IMR-90 (cell line): ENCODE measurements at regions not wholly inside any gene's neighbourhood (a gene's known extent, or its start where the extent isn't known, plus 50 kb on each side); places are given as distances from the start of the nearest gene placed in this dataset.

Source experiments
- ATAC-seq: fragments of 200-7000 bp; cut with Tn5 transposase; 2 replicates; pipeline ENCODE4 v1.9.1; 2020; ENCODE audit warnings: low read depth, mild to moderate bottlenecking, moderate library complexity
- BruUV-seq: library from RNA; stranded (reverse); fragments of 400-500 nt; replicated peaks from 2 replicates; lab custom pipeline; 2021; lab: Mats Ljungman, UMichigan
- CTCF ChIA-PET: fragments of 300-600 bp; formaldehyde crosslinking; extraction: SDS; loops from one replicate; lab custom pipeline; 2021; ENCODE audit warnings: antibody characterized with exemption; lab: Yijun Ruan, JAX
- POLR2A ChIA-PET: fragments of 300-600 bp; sonication (Branson Sonifier 250); formaldehyde crosslinking; loops from one replicate; lab custom pipeline; 2022; ENCODE audit warnings: antibody characterized with exemption; ENCODE audit not compliant: unreplicated experiment; lab: Charles Lee
- DNase-seq: peaks from one replicate; pipeline ENCODE4 v3.0.0; 2013
- H2AFZ ChIP-seq: replicated peaks from 2 replicates; pipeline ENCODE3; 2013; ENCODE audit warnings: low read length, mild to moderate bottlenecking; ENCODE audit not compliant: poor library complexity
- H2AK5ac ChIP-seq: 2 replicates; pipeline ENCODE4 v1.6.1; 2013; ENCODE audit warnings: low read depth, low read length, inconsistent platforms
- H2AK9ac ChIP-seq: replicated peaks from 2 replicates; pipeline ENCODE3; 2013; ENCODE audit warnings: mild to moderate bottlenecking, low read depth, low read length, moderate library complexity; ENCODE audit not compliant: poor library complexity
- H2BK120ac ChIP-seq: 2 replicates; pipeline ENCODE4 v1.6.1; 2013; ENCODE audit warnings: low read depth, low read length, inconsistent platforms
- H2BK15ac ChIP-seq: 3 replicates; pipeline ENCODE4 v1.6.1; 2013; ENCODE audit warnings: low read depth, low read length, inconsistent platforms
- H2BK20ac ChIP-seq: 2 replicates; pipeline ENCODE4 v1.6.1; 2013; ENCODE audit warnings: low read depth, mild to moderate bottlenecking, inconsistent platforms, low read length, moderate library complexity
- H2BK5ac ChIP-seq: 2 replicates; pipeline ENCODE4 v1.6.1; 2013; ENCODE audit warnings: mild to moderate bottlenecking, low read depth, low read length, inconsistent platforms; ENCODE audit not compliant: poor library complexity, severe bottlenecking
- H3K14ac ChIP-seq: replicated peaks from 2 replicates; pipeline ENCODE4 v1.6.1; 2013; ENCODE audit warnings: low read depth, low read length, inconsistent platforms
- H3K18ac ChIP-seq: 2 replicates; pipeline ENCODE4 v1.6.1; 2013; ENCODE audit warnings: low read depth, low read length, control low read depth
- H3K23ac ChIP-seq: 2 replicates; pipeline ENCODE4 v1.6.1; 2013; ENCODE audit warnings: low read depth, low read length, inconsistent platforms
- H3K27ac ChIP-seq: 2 replicates; pipeline ENCODE4 v1.5.1; 2013; ENCODE audit warnings: mild to moderate bottlenecking, control low read depth, low read length; ENCODE audit not compliant: insufficient read depth
- H3K27me3 ChIP-seq: 2 replicates; pipeline ENCODE4 v1.6.1; 2013; ENCODE audit warnings: low read length; ENCODE audit not compliant: control insufficient read depth, insufficient read depth
- H3K36me3 ChIP-seq: 2 replicates; pipeline ENCODE4 v1.6.1; 2013; ENCODE audit warnings: low read length, mixed read lengths; ENCODE audit not compliant: control insufficient read depth, insufficient read depth
- H3K4ac ChIP-seq: 2 replicates; pipeline ENCODE4 v1.6.1; 2013; ENCODE audit warnings: low read depth, low read length, inconsistent platforms
- H3K4me1 ChIP-seq: 2 replicates; pipeline ENCODE4 v1.6.1; 2013; ENCODE audit warnings: low read length, mixed read lengths; ENCODE audit not compliant: control insufficient read depth, insufficient read depth
- H3K4me2 ChIP-seq: 2 replicates; pipeline ENCODE4 v1.6.1; 2013; ENCODE audit warnings: low read depth, mild to moderate bottlenecking, control low read depth, low read length, moderate library complexity
- H3K4me3 ChIP-seq: 2 replicates; pipeline ENCODE4 v1.5.1; 2013; ENCODE audit warnings: low read depth, mild to moderate bottlenecking, control low read depth, low read length, moderate library complexity; ENCODE audit not compliant: insufficient read depth
- H3K56ac ChIP-seq: 2 replicates; pipeline ENCODE4 v1.6.1; 2013; ENCODE audit warnings: low read length, inconsistent platforms; ENCODE audit not compliant: insufficient read depth; ENCODE audit errors: extremely low read depth
- H3K79me1 ChIP-seq, 2 experiments: 2 replicates each; pipeline ENCODE4 v1.6.1; 2013; ENCODE audit warnings: low read length in 2 of 2, inconsistent platforms in 1 of 2, low read depth in 1 of 2
- H3K9ac ChIP-seq: 2 replicates; pipeline ENCODE4 v1.6.1; 2013; ENCODE audit warnings: low read depth, low read length, control low read depth
- H3K9me1 ChIP-seq: 2 replicates; pipeline ENCODE4 v1.6.1; 2013; ENCODE audit warnings: low read length, inconsistent platforms; ENCODE audit not compliant: insufficient read depth
- H3K9me3 ChIP-seq: 2 replicates; pipeline ENCODE4 v1.6.1; 2013; ENCODE audit warnings: low read length; ENCODE audit not compliant: control insufficient read depth, insufficient read depth
- H4K20me1 ChIP-seq: 2 replicates; pipeline ENCODE4 v1.6.1; 2013; ENCODE audit warnings: low read length, inconsistent platforms; ENCODE audit not compliant: insufficient read depth
- H4K5ac ChIP-seq: 2 replicates; pipeline ENCODE4 v1.6.1; 2013; ENCODE audit warnings: mild to moderate bottlenecking, low read depth, low read length, control low read depth
- H4K8ac ChIP-seq, 2 experiments: 2 replicates each; pipeline ENCODE4 v1.6.1; 2013; ENCODE audit warnings: low read depth in 2 of 2, low read length in 2 of 2, control low read depth in 1 of 2, inconsistent platforms in 1 of 2
- H4K91ac ChIP-seq: 2 replicates; pipeline ENCODE4 v1.6.1; 2013; ENCODE audit warnings: low read depth, low read length, inconsistent platforms; ENCODE audit not compliant: insufficient read depth
- CEBPB ChIP-seq: IDR thresholded peaks from 2 replicates; pipeline ENCODE4 v1.6.1; 2012; ENCODE audit warnings: low read depth, low read length, improper control_type of control experiment
- CTCF ChIP-seq: conservative IDR thresholded peaks from 2 replicates; pipeline ENCODE4 v1.5.1; 2012; ENCODE audit warnings: mild to moderate bottlenecking, low read depth, low read length, improper control_type of control experiment
- ELK1 ChIP-seq: fragments of 150-350 bp; IDR thresholded peaks from 2 replicates; pipeline ENCODE4 v1.6.1; 2016; ENCODE audit warnings: low read depth, mild to moderate bottlenecking, low read length, moderate library complexity, borderline replicate concordance
- FOS ChIP-seq: fragments of 150-350 bp; IDR thresholded peaks from 2 replicates; pipeline ENCODE4 v1.6.1; 2016; ENCODE audit warnings: low read depth, low read length
- MAFK ChIP-seq: IDR thresholded peaks from 2 replicates; pipeline ENCODE4 v1.6.1; 2012; ENCODE audit warnings: low read depth, low read length, improper control_type of control experiment
- MAZ ChIP-seq: IDR thresholded peaks from 2 replicates; pipeline ENCODE4 v1.6.1; 2012; ENCODE audit warnings: low read depth, mild to moderate bottlenecking, low read length, improper control_type of control experiment, moderate library complexity, borderline replicate concordance
- WGBS, 2 experiments: methylation state at CpG; one replicate each; pipeline versions ENCODE4 v1.1.5 to v1.1.7; 2013; ENCODE audit warnings: missing lambda C conversion rate in 2 of 2; ENCODE audit not compliant: insufficient read length in 1 of 2; ENCODE audit errors: extremely low coverage in 2 of 2; 5-methylcytosine and 5-hydroxymethylcytosine counted together
- dilution Hi-C: fragments of 300-500 bp; cut with HindIII; formaldehyde crosslinking; loops from one replicate; pipeline ENCODE4 v1.14.3; 2018; ENCODE audit warnings: low sequenced_read_pairs; ENCODE audit not compliant: unreplicated experiment
- in situ Hi-C: fragments of 300-500 bp; cut with MboI; formaldehyde crosslinking; loops from 3 replicates; pipeline ENCODE4 v1.14.3; 2019; ENCODE audit warnings: low sequenced_read_pairs, inconsistent platforms, mixed read lengths
- intact Hi-C: fragments of 100-400 bp; cut with micrococcal nuclease; formaldehyde crosslinking; loops from 2 replicates; pipeline ENCODE4 v1.10.0; 2022

DNA sequence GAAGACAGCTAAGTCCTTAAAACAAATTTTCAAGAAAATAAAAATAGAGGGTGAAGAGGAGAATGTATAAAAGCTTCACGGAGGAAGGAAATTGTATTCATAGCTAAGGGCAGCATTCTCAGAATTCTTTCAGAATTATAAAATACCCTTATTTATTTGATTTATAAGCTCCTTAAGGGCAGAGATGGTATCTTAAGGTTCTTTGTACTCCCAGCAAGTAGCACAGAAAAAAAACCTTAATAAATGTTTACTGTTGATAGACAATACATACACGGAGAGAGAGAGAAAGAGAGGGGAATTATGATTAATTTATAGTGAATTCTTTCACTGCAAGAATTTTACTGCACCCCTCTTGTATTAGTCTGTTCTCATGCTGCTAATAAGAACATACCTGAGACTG is 375.6 kb upstream of the CCDC54 start:
- H3K36me3 ChIP-seq, result no peaks in the 10 kb centered on the region
- H2BK20ac ChIP-seq, result 0 out of 2 replicates have a peak overlapping the region, but pooled peaks have one; percentile 66
- dilution Hi-C loops, result no loop called here
- H2AK9ac ChIP-seq, result no peak overlapping the region
- in situ Hi-C loops, result no loop called here
- TF ChIP-seq CTCF (no peak), FOS (no peak), ELK1 (no peak), MAZ (no peak), CEBPB (no peak), MAFK (no peak)
- H4K20me1 ChIP-seq, result no peaks in the 10 kb centered on the region
- H3K9me1 ChIP-seq, result no peaks in the 10 kb centered on the region
- no peak overlapping the region; the same call in 1 of the 2 replicates for H2AK5ac ChIP-seq
- peak overlapping the region; percentile 9; the same call in 1 of the 2 replicates for H3K14ac ChIP-seq
- H3K4me3 ChIP-seq, result no peak overlapping the region
- no peaks in the 10 kb centered on the region for H3K79me1 ChIP-seq
- H3K18ac ChIP-seq, result no peak overlapping the region
- H3K9me3 ChIP-seq, result no peaks in the 10 kb centered on the region; the same call in 1 of the 2 replicates
- no peak overlapping the region for H3K4me2 ChIP-seq
- peak overlapping the region; percentile 28 for H2BK5ac ChIP-seq
- no peaks in the 10 kb centered on the region for H3K4me1 ChIP-seq
- H4K5ac ChIP-seq, result no peak overlapping the region
- intact Hi-C loops, result no loop called here
- H2BK120ac ChIP-seq, result peak overlapping the region; percentile 73; the same call in 1 of the 2 replicates
- H3K23ac ChIP-seq, result no peak overlapping the region
- H3K56ac ChIP-seq, result no peak overlapping the region
- H2BK15ac ChIP-seq, result no peak overlapping the region
- ATAC-seq (peak; percentile 79), DNase-seq (peak; percentile 11)
- no peaks in the 10 kb centered on the region for H3K27me3 ChIP-seq
- no TSS peak for BruUV-seq
- ChIA-PET CTCF (no interaction called here), POLR2A (no interaction called here)
- H3K9ac ChIP-seq, result no peak overlapping the region
- no CpG with 5 or more reads among the region's 2 CpGs for WGBS, 2 experiments
- H4K8ac ChIP-seq, result 0 out of 4 replicates have a peak overlapping the region, but pooled peaks of 1 of the 2 experiments have one; percentile 22
- H2AFZ ChIP-seq, result no peak overlapping the region
- no peak overlapping the region; the same call in 1 of the 2 replicates for H3K27ac ChIP-seq
- 0 out of 2 replicates have a peak overlapping the region, but pooled peaks have one; percentile 39 for H4K91ac ChIP-seq
- H3K4ac ChIP-seq, result peak overlapping the region; percentile 42; the same call in 1 of the 2 replicates
